Neural progenitor cell (in vitro differentiated cells): ENCODE measurements at regions not wholly inside any gene's neighbourhood (a gene's known extent, or its start where the extent isn't known, plus 50 kb on each side); places are given as distances from the start of the nearest gene placed in this dataset.

ENCODE experiments used
- DNase-seq: peaks from one replicate; pipeline ENCODE4 v3.0.0-alpha.2; 2016; ENCODE audit warnings: low spot score
- H2AFZ ChIP-seq: fragments of 200-600 bp; sonication (generic); replicated peaks from 2 replicates; pipeline ENCODE4 v1.6.1; 2016; ENCODE audit warnings: antibody characterized with exemption
- H3F3A ChIP-seq: fragments of 200-600 bp; sonication (generic); 2 replicates; pipeline ENCODE4 v1.6.1; 2016; ENCODE audit warnings: antibody characterized with exemption, low read depth
- H3K27ac ChIP-seq: fragments of 200-600 bp; sonication (generic); 2 replicates; pipeline ENCODE4 v1.5.1; 2016; ENCODE audit warnings: mild to moderate bottlenecking
- H3K27me3 ChIP-seq: fragments of 200-600 bp; sonication (generic); 2 replicates; pipeline ENCODE4 v1.6.1; 2016; ENCODE audit warnings: mild to moderate bottlenecking, moderate library complexity
- H3K36me3 ChIP-seq: fragments of 200-600 bp; sonication (generic); 2 replicates; pipeline ENCODE4 v1.5.1; 2016
- H3K4me1 ChIP-seq: fragments of 200-600 bp; sonication (generic); 2 replicates; pipeline ENCODE4 v1.6.1; 2016; ENCODE audit warnings: mixed run types
- H3K4me2 ChIP-seq: fragments of 200-600 bp; sonication (generic); 2 replicates; pipeline ENCODE4 v1.6.1; 2016
- H3K4me3 ChIP-seq: fragments of 200-600 bp; sonication (generic); 2 replicates; pipeline ENCODE4 v1.5.1; 2016
- H3K79me2 ChIP-seq: fragments of 200-600 bp; sonication (generic); 2 replicates; pipeline ENCODE4 v1.6.1; 2016; ENCODE audit warnings: low read depth
- H3K9ac ChIP-seq: fragments of 200-600 bp; sonication (generic); 2 replicates; pipeline ENCODE4 v1.6.1; 2016
- H3K9me3 ChIP-seq: fragments of 200-600 bp; sonication (generic); 2 replicates; pipeline ENCODE4 v1.5.1; 2016; ENCODE audit warnings: low read depth
- H4K20me1 ChIP-seq: fragments of 200-600 bp; sonication (generic); 2 replicates; pipeline ENCODE4 v1.6.1; 2016; ENCODE audit warnings: low read depth
- H3K27ac Mint-ChIP-seq: 3 replicates; pipeline ENCODE4 v1.8.0; 2021; ENCODE audit warnings: mixed read lengths
- H3K27me3 Mint-ChIP-seq: 2 replicates; pipeline ENCODE4 v1.8.0; 2022; ENCODE audit warnings: low read depth, mild to moderate bottlenecking, inconsistent platforms, moderate library complexity, mixed read lengths; ENCODE audit not compliant: insufficient read depth
- H3K36me3 Mint-ChIP-seq: 3 replicates; pipeline ENCODE4 v1.8.0; 2021; ENCODE audit warnings: mixed read lengths
- H3K4me1 Mint-ChIP-seq: 3 replicates; pipeline ENCODE4 v1.8.0; 2021; ENCODE audit warnings: mixed read lengths
- H3K4me3 Mint-ChIP-seq: 3 replicates; pipeline ENCODE4 v1.8.0; 2021; ENCODE audit warnings: mild to moderate bottlenecking, moderate library complexity, mixed read lengths
- H3K9me3 Mint-ChIP-seq: 3 replicates; pipeline ENCODE4 v1.8.0; 2020; ENCODE audit warnings: mixed read lengths
- EZH2 ChIP-seq: fragments of 200-600 bp; sonication (generic); IDR thresholded peaks from 2 replicates; pipeline ENCODE4 v1.6.1; 2017; ENCODE audit warnings: antibody characterized with exemption, mild to moderate bottlenecking, moderate library complexity
- EZH2phosphoT487 ChIP-seq: fragments of 200-600 bp; sonication (generic); IDR thresholded peaks from 2 replicates; pipeline ENCODE4 v1.6.1; 2017; ENCODE audit warnings: antibody characterized with exemption
- TF ChIP-seq, protein P1 (sequence below): fragments of 200-600 bp; sonication (generic); IDR thresholded peaks from 2 replicates; pipeline ENCODE4 v1.5.1; 2017; ENCODE audit warnings: antibody characterized with exemption, mild to moderate bottlenecking

- Histone ChIP-seq H3K9me3 (no peaks in the 10 kb centered on the region), H3K9ac (no peak overlapping the region), H2AFZ (no peak overlapping the region), H3K36me3 (no peaks in the 10 kb centered on the region), H3K79me2 (no peaks in the 10 kb centered on the region), H4K20me1 (no peaks in the 10 kb centered on the region), H3K4me1 (no peaks in the 10 kb centered on the region), H3K27me3 (no peaks in the 10 kb centered on the region), H3K27ac (no peak overlapping the region), H3F3A (no peaks in the 10 kb centered on the region), H3K4me2 (no peak overlapping the region), H3K4me3 (no peak overlapping the region)
- no peaks in the 10 kb centered on the region for H3K27me3 Mint-ChIP-seq
- TF ChIP-seq EZH2 (no peak), EZH2phosphoT487 (no peak)
- TF ChIP-seq, protein P1, sequence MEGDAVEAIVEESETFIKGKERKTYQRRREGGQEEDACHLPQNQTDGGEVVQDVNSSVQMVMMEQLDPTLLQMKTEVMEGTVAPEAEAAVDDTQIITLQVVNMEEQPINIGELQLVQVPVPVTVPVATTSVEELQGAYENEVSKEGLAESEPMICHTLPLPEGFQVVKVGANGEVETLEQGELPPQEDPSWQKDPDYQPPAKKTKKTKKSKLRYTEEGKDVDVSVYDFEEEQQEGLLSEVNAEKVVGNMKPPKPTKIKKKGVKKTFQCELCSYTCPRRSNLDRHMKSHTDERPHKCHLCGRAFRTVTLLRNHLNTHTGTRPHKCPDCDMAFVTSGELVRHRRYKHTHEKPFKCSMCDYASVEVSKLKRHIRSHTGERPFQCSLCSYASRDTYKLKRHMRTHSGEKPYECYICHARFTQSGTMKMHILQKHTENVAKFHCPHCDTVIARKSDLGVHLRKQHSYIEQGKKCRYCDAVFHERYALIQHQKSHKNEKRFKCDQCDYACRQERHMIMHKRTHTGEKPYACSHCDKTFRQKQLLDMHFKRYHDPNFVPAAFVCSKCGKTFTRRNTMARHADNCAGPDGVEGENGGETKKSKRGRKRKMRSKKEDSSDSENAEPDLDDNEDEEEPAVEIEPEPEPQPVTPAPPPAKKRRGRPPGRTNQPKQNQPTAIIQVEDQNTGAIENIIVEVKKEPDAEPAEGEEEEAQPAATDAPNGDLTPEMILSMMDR: no peak
- no peaks in the 10 kb centered on the region for H3K9me3 Mint-ChIP-seq
- H3K36me3 Mint-ChIP-seq: no peaks in the 10 kb centered on the region
- peaks cover 8% of the 10 kb centered on the region for H3K4me1 Mint-ChIP-seq
- DNase-seq: no peak
- H3K27ac Mint-ChIP-seq: no peak overlapping the region
- H3K4me3 Mint-ChIP-seq: no peak overlapping the region
These were observed 311.1 kb downstream of the VPS13C start for GRCh38 chr15:61749169-61749568.

DNA sequence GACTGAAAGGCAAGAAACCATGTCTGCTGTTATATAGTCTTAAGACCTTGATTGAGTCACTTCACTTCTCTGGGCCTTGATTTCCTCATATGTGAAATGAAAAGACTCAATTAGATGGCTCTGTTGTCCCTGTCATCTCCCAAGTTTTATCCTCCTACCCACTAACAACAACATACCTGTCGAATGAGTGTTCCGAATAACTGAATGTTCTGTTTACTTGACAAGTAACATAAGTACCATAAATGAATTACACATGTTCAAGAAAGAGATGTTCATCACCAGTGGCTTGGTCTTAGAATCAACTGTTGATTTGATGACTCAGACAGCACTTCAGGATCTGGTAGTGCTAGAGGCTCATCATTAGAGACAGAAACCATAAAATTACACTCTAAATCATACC is 311.7 kb downstream of the VPS13C start:
- Histone ChIP-seq H3K27ac (no peak overlapping the region), H3K4me2 (no peak overlapping the region), H3K36me3 (no peaks in the 10 kb centered on the region), H3K9ac (no peak overlapping the region), H3F3A (no peaks in the 10 kb centered on the region), H3K4me3 (no peak overlapping the region), H3K4me1 (no peaks in the 10 kb centered on the region), H3K9me3 (no peaks in the 10 kb centered on the region), H4K20me1 (no peaks in the 10 kb centered on the region), H3K27me3 (no peaks in the 10 kb centered on the region), H2AFZ (no peak overlapping the region), H3K79me2 (no peaks in the 10 kb centered on the region)
- H3K36me3 Mint-ChIP-seq: no peaks in the 10 kb centered on the region
- H3K27me3 Mint-ChIP-seq: no peaks in the 10 kb centered on the region
- H3K27ac Mint-ChIP-seq: no peak overlapping the region
- no peaks in the 10 kb centered on the region for H3K9me3 Mint-ChIP-seq
- no peak overlapping the region for H3K4me3 Mint-ChIP-seq
- TF ChIP-seq EZH2phosphoT487: no peak
- TF ChIP-seq, protein P1: no peak
- TF ChIP-seq EZH2: no peak
- H3K4me1 Mint-ChIP-seq: peaks cover 8% of the 10 kb centered on the region
- DNase-seq: no peak

- H3K27ac Mint-ChIP-seq: no peak overlapping the region
- Histone ChIP-seq H3K9ac (no peak overlapping the region), H4K20me1 (no peaks in the 10 kb centered on the region), H2AFZ (no peak overlapping the region), H3K4me2 (no peak overlapping the region), H3K27me3 (no peaks in the 10 kb centered on the region), H3K36me3 (no peaks in the 10 kb centered on the region), H3F3A (no peaks in the 10 kb centered on the region), H3K9me3 (no peaks in the 10 kb centered on the region), H3K4me1 (no peaks in the 10 kb centered on the region), H3K79me2 (no peaks in the 10 kb centered on the region), H3K27ac (no peak overlapping the region), H3K4me3 (no peak overlapping the region)
- DNase-seq: no peak
- no peaks in the 10 kb centered on the region for H3K9me3 Mint-ChIP-seq
- H3K27me3 Mint-ChIP-seq: no peaks in the 10 kb centered on the region
- H3K4me3 Mint-ChIP-seq: no peak overlapping the region
- TF ChIP-seq EZH2phosphoT487 (no peak), EZH2 (no peak)
- TF ChIP-seq, protein P1: no peak
- peaks cover 8% of the 10 kb centered on the region for H3K4me1 Mint-ChIP-seq
- no peaks in the 10 kb centered on the region for H3K36me3 Mint-ChIP-seq
These were observed 313.7 kb downstream of the VPS13C start for GRCh38 chr15:61746589-61746988.
